GM12874 (cell line): ENCODE measurements at regions not wholly inside any gene's neighbourhood (a gene's known extent, or its start where the extent isn't known, plus 50 kb on each side); places are given as distances from the start of the nearest gene placed in this dataset.

ENCODE experiments used
- TF ChIP-seq, protein P1 (sequence below): IDR thresholded peaks from 2 replicates; pipeline ENCODE4 v1.5.1; 2011; ENCODE audit warnings: low read depth, mild to moderate bottlenecking, control low read depth, low read length, moderate library complexity; ENCODE audit not compliant: insufficient read depth

DNA sequence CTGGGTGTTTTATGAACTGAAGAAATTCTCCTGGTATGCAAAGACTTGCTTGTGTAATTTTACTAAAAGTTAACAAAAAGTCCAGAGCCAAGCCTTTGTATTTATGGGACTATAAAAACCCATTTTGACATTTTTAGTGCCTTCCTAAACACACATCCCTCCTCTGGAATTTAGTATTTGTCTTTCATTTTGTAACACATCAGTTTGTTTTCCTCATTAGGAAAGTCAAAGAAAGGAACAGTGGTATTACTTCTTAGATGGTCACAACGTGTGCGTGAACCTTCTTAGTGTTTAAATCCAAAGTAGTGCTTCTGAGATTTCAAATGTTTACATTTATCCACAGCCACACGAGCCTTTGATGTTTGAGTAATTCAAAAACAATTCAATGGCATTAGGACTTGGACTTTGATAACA, 103.2 kb upstream of the TMEM106B start:
- TF ChIP-seq, protein P1, sequence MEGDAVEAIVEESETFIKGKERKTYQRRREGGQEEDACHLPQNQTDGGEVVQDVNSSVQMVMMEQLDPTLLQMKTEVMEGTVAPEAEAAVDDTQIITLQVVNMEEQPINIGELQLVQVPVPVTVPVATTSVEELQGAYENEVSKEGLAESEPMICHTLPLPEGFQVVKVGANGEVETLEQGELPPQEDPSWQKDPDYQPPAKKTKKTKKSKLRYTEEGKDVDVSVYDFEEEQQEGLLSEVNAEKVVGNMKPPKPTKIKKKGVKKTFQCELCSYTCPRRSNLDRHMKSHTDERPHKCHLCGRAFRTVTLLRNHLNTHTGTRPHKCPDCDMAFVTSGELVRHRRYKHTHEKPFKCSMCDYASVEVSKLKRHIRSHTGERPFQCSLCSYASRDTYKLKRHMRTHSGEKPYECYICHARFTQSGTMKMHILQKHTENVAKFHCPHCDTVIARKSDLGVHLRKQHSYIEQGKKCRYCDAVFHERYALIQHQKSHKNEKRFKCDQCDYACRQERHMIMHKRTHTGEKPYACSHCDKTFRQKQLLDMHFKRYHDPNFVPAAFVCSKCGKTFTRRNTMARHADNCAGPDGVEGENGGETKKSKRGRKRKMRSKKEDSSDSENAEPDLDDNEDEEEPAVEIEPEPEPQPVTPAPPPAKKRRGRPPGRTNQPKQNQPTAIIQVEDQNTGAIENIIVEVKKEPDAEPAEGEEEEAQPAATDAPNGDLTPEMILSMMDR, result no peak

DNA sequence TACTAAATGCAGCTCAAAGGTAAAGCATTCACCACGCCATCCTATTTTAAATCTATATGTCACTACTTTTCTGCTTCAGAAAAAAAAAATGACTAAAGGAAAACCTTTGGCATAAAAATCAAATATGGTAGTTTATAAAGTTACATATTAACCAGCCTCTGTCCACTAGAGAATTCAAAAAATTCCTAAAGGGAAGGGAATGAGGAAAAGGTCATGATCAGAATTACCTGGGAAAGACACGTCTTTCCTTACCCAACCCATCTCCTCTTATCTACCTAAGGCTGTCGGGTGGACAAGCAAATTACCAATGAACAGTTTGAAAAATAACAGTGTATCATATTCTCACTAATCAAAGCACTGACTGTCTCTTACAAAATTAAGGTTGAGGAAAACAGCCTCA, 100.7 kb upstream of the TMEM106B start:
- TF ChIP-seq, protein P1, result no peak

DNA sequence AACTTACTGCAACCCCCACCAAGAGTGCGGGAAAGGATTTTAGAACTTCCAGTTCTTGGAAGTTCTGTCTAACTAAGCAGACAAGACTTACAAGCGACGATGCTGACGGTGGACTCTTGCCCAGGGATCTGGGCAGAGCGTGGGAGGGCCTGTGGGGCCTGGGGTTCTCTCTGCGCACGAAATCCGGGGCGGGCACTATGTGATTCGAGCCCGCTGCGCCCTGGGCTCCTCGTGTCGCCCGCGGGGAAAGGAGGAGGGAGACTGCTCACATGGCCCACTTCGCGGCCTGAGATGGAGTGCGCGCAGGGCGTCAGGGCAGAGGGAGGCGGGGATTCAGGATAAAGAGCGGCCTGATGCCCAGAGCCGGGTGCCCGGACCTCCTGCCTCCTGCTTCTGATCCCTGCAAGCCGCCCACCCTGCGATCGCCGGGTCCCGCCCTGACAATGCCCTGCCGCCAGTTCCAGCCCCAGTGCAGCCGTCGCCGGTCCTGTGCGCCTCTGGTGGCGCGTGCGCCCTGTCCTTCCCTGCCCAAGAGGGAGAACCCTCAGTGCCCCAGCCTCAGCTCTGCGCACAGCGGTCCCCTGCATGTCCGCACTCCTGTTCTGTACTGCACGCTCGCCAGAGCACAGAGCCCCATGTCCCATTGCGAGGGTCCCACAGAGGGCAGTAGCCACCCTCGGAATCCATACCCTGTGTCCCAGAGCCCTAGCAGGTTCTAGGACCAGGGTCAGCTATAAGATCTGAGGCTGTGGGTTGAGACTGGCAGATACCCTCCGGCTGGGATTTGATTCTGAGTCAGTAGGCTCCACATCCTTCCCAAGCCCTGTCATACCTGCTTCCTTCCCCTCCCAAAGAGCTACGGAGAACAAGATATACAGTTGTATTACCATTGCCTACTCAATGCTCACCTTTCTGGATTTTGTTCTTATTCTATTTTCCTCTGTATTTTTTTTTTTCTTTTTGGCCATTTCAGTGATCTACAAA, 99.4 kb upstream of the TMEM106B start:
- TF ChIP-seq, protein P1, result no peak

DNA sequence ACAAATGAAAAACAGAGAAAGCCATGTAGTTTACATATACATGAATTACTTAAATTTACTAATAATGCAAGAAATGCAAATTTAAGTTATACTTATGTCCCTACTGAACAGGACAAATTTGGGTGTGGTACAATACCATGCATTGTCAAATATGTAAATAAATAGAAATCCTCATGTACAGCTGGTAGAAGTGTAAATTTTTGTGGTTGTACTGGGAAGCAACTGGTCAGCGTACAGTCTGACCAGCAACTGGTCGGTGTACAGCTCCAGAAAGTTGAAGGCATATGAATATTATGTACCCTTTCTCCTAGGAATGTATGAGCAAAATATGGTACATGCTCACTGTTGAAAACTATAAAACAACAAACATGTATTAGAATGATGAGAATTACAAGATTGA, 93.9 kb upstream of the TMEM106B start:
- TF ChIP-seq, protein P1, result no peak

DNA sequence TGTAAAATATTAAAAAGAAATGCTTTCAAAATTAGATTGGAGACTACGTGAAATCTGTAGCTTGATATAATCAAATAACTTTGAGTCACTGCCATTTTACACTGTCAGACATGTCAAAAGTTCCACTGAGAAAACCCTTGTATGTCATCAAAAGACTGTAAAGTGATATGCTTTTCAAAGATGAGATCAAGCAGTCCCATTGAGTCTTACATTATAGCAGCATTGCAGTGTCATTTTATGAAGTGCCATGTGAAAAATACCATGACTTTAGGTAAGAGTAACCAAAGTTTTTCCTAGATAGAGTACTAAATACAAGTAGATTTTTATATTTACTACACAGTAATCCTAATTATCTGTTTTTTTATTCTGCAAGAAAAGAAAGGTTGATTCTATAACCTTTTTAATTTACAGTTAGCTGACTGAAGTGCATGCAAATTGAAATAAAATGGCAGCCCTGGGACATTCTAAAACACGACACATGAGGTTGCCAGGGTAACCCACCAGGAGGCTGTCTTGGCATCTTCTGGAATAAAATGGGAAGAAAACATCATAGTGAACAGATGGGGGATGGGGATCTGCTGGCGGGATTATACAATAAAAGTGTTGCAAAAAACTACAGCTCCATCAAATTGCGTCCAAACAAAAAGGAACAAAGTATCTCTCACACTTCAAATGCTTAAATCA, 91.3 kb upstream of the TMEM106B start:
- TF ChIP-seq, protein P1, result no peak

DNA sequence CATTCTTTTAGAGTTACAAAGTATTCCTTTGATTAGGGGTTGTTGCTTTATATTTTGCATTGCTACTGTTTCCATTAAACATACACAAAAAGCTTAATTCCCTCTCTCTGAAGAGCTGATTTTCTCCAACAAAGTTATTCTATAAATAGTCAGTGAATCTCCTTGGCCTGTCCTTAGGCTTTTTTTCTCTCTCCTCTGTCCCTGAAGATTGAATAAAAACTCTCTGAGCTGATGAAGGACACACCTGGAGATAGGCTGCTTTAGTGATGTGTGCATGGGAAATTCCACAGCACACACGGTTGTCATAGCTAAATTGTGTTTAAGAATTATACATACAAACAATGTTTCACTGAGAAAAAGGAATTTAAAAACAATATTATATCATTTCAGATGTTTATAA, 90.5 kb upstream of the TMEM106B start:
- TF ChIP-seq, protein P1, result no peak

DNA sequence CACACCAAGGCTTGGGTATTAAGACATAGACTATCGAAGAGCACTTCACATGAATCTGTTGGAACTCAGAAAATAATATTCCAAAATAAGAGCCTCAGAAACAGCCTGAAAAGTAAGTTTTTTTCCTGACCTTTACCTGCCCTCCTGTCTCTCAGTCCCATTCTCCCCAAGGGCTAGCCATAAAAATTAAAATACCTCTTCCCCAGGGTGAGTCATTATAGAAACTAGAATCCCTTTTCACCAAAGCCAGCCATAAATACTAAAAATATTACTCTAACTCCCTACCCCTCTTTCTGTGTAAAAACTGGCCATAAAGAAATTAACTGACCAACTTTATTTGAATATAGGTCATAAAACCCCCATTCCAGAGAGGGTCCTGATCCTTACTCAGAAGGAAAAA, 87.9 kb upstream of the TMEM106B start:
- TF ChIP-seq, protein P1, result no peak
